ES-I3 (cell line): ENCODE measurements at regions not wholly inside any gene's neighbourhood (a gene's known extent, or its start where the extent isn't known, plus 50 kb on each side); places are given as distances from the start of the nearest gene placed in this dataset.
A peak's percentile ranks its signal among the peaks of the same experiment; 100 is the strongest.
"Not testable (repeated sequence)": the region's sequence is repeated elsewhere in the genome, so short reads cannot be mapped to it uniquely, and the experiment has no call there.

Experiments
- H3K36me3 ChIP-seq: 2 replicates; pipeline ENCODE4 v1.6.1; 2013; ENCODE audit warnings: mild to moderate bottlenecking, low read length, control low read depth, moderate library complexity; ENCODE audit not compliant: insufficient read depth
- H3K4me1 ChIP-seq: 2 replicates; pipeline ENCODE4 v1.6.1; 2013; ENCODE audit warnings: mild to moderate bottlenecking, control low read depth, low read length; ENCODE audit not compliant: insufficient read depth
- H3K9ac ChIP-seq: 2 replicates; pipeline ENCODE4 v1.6.1; 2013; ENCODE audit warnings: low read depth, mild to moderate bottlenecking, low read length, moderate library complexity
- H3K9me3 ChIP-seq: 2 replicates; pipeline ENCODE4 v1.6.1; 2013; ENCODE audit warnings: mild to moderate bottlenecking, low read length, moderate library complexity; ENCODE audit not compliant: control insufficient read depth, insufficient read depth

DNA sequence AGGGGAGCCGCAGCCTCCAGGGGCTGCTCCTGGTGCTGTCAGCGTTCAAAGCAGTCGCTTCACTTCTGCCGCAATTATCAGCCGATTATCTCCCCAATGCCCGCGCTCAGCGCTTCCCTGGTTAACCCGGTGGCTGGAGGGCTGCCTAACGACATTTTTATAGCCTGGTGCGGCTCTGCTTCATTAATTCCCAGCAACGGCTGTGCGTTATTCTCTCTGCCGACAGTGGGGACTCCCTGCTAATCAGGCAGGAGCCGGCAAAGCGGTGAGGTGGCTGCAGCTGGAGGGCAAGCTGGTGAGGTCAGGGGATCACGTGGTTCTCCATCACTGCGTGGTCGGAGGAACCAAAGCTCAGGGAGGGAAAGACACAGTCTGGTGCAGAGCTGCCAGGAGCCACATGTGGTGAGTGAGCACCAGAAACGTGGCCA, 62.9 kb downstream of the GLRX5 start:
- Histone ChIP-seq H3K9ac (peak overlapping the region; percentile 58), H3K9me3 (no peaks in the 10 kb centered on the region), H3K36me3 (no peaks in the 10 kb centered on the region), H3K4me1 (peaks cover 7% of the 10 kb centered on the region; the same call in 1 of the 2 replicates)

DNA sequence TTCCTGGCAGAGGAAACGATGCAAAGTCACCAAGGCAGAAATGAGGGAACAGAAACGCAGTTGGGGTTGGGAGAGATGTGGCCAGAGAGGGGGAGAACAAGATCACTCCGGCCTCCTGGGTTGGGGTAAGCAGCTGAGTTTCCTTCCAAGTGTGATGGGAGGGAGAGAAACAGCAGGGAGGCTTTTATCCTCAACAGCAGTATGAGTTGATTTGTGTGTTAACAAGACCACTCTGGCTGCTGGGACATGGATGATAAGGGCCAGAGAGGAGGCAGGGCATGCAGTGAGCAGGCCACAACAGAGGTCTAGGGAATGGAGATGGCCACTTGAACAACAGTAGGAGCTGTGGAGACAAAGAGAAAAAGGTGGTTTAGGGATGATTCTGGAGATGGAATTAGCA, 66.8 kb downstream of the GLRX5 start:
- H3K9me3 ChIP-seq, result no peaks in the 10 kb centered on the region
- H3K4me1 ChIP-seq, result peaks cover 7% of the 10 kb centered on the region; the same call in 1 of the 2 replicates
- no peaks in the 10 kb centered on the region for H3K36me3 ChIP-seq
- H3K9ac ChIP-seq, result no peak overlapping the region

DNA sequence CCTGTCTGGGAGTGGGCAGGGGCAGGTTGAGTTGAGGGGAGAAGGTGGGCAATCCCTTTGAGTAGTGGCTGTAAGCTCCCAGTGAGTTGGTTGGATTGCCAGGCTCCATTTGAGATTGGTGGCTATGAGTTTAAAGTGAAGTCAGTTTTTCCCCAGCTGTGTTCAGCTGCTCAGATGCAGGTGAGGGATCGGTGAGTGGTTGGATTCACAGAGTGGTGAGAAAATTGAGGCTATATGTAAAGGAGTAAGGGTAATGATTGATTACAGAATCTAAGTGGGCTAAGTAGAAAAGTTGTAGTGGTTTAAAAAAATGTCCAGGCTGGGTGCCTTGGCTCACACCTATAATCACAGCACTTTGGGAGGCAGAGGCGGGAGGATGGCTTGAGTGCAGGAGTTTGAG, 68.6 kb downstream of the GLRX5 start:
- no peaks in the 10 kb centered on the region for H3K36me3 ChIP-seq
- no peak overlapping the region for H3K9ac ChIP-seq
- H3K4me1 ChIP-seq, result no peaks in the 10 kb centered on the region
- H3K9me3 ChIP-seq, result no peaks in the 10 kb centered on the region

DNA sequence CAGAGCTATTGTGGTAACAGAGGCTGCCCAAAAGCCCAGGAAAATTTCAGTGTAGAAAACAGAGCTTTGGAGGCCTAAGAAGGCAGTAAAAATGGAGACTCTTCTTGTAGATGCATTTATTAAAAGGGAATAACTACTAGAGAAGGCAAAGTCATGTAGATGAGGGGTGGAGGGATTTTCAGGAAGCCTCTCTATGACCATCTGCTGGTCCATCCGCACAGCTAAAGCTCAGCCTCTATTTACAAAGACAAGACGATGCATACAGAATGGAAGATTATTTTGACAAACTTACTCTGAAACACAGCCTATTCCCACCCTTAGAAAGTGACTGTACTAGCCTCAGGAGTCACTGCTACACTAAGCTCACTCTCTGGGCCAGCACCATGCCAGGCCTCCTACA, 71.4 kb downstream of the GLRX5 start:
- Histone ChIP-seq H3K9ac (no peak overlapping the region), H3K36me3 (no peaks in the 10 kb centered on the region), H3K9me3 (no peaks in the 10 kb centered on the region), H3K4me1 (no peaks in the 10 kb centered on the region)

DNA sequence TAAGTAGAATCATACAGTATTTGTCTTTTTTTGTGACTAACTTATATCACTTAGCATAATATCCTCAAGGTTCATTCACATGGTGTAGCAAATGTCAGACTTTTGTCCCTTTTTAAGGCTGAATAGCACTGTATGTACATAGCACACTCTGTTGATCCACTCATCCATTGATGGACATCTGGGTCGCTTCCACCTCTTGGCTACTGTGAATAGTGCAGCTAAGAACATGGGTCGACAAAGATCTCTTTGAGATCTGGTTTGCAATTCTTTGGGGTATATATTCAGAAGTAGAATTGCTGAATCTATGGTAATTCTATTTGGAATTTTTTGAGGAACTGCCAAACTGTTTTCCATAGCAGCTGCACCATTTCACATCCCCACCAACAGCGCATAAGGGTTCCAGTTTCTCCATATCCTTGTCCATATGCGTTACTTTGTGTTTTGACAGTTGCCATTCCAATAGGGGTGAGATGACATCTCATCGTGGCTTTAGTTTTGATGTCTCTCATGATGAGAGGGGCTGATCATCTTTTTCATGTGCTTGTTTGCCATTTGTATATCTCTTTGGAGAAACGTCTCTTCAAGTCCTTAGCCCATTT, 73.9 kb downstream of the GLRX5 start:
- H3K9ac ChIP-seq, result no peak overlapping the region
- H3K9me3 ChIP-seq, result no peaks in the 10 kb centered on the region
- no peaks in the 10 kb centered on the region for H3K36me3 ChIP-seq
- H3K4me1 ChIP-seq, result no peaks in the 10 kb centered on the region

DNA sequence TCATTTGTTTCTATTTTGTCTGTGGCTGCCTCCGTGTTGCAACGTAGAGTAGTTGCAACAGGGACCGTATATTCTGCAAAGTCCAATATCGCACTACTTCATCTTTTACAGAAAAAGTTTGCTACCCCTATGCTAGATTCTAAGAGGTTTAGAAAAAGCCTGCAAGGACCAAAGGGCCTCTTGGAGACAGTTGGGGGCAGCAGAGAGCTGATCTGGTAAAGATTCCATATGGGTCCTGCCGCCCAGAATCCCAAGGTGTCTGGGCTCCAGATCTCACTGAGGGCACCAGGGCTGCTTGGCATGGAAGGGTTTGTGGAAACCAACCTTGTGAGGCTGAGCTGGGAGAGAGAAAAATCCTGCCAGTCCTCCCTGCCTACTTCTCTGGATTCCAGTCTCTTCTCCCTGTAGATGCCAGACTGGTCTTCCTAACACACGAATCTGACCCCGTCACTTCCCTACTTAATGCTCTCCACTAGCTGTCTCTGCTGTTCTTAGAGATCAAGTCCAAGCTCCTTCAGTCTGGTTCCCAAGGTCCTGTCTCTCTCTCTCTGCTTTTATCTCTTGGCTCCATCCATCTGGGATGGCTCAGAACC, 74.6 kb downstream of the GLRX5 start:
- no peaks in the 10 kb centered on the region for H3K9me3 ChIP-seq
- H3K4me1 ChIP-seq, result no peaks in the 10 kb centered on the region
- H3K9ac ChIP-seq, result no peak overlapping the region
- no peaks in the 10 kb centered on the region for H3K36me3 ChIP-seq

DNA sequence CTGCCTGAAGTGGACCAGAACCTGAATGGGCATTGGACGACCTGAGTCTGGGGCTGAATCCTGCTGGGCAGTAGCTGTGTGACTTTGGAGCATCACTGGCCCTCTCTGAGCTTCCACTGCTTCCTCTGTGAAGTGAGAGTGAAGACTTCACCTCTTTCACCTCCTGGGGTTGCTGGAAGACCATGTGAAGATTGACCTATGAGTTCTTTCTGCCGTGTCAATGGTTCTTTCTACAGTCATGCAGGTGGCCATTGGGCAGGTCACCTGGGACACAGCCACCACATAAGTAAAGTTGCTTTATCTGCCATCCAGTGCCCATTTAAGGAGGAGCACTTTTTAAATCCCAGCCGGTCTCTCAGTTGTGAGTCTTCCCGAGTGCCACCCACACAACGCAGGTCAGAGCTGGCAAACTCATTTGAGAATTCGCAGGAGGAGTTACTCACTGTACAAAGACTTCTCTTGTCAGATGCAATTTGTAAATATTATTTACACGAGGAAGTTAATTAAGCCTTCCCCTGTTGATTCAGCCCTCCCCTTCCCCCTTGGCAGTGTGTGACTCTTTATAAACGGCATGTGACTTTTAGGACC, 74.8 kb upstream of the TCL1B start:
- Histone ChIP-seq H3K9ac (no peak overlapping the region), H3K9me3 (no peaks in the 10 kb centered on the region), H3K36me3 (no peaks in the 10 kb centered on the region), H3K4me1 (no peaks in the 10 kb centered on the region)

DNA sequence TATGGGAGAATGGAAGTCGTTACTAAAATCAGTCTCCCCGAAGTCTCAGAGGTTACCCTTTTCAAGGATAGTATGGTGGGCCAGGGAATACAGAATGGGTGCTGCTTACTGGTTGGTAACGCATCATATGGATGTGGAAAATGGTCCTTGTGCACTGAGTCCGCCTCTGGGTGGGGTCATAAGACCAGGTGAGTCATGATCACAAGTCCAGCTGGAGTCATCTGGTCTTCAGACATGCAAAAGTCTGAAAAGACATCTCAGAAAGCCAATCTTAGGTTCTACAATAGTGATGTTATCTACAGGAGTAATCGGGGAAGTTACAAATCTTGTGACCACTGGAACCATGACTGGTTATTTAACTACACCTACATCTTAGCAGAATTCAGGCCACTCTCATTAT, 71.9 kb upstream of the TCL1B start:
- peaks cover 9% of the 10 kb centered on the region; the same call in 1 of the 2 replicates for H3K4me1 ChIP-seq
- H3K36me3 ChIP-seq, result no peaks in the 10 kb centered on the region
- no peak overlapping the region for H3K9ac ChIP-seq
- no peaks in the 10 kb centered on the region for H3K9me3 ChIP-seq

DNA sequence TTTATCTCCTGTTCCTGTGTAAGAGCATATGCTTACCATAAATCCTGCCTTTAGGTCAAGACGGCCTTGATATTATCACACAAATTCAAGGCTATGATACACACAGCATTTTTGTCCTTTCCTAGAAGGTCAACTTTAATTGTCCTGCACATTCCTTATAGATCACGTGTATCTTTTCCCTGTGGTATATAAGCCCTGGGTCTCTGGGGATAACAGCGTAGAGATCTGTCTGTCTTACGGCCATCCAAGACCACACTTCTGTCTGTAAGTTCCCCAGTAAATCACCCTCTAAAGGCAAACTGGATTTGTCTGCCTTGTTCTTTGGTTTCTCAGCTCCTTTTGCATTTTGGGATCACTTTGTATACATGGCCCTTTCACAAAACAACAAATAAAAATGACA, 69.5 kb upstream of the TCL1B start:
- H3K36me3 ChIP-seq, result no peaks in the 10 kb centered on the region
- no peak overlapping the region for H3K9ac ChIP-seq
- H3K9me3 ChIP-seq, result no peaks in the 10 kb centered on the region
- peaks cover 12% of the 10 kb centered on the region; the same call in 1 of the 2 replicates for H3K4me1 ChIP-seq

DNA sequence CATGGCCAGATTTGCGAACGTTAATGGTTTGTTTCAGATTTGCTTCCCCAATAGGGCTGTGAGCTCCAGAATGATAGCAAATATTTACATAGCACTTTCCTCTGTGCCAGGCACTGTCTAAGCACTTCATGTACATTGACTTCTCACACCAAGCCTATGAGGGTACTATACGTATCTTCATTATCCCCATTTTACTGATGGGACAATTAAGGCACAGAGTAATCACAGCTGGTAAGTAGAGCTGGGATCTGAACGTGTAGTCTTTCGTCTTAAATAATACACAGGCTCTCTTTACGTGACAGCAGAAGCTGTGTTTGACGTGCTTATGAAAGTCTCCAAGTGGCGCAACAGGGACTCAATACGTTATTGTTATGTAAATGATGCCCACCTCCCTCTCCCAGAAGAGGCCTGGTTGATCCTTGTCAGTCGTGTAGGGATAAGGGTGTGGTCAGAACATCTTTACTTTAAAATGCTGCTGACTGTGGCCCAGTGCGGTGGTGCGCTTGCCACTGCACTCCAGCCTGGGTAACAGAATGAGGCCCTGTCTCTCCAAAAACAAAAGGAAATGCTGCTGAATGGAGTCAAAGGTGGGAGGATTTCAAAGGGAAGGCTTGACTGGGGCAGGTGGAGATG, 66.3 kb upstream of the TCL1B start:
- Histone ChIP-seq H3K36me3 (no peaks in the 10 kb centered on the region), H3K9me3 (no peaks in the 10 kb centered on the region), H3K4me1 (peaks cover 12% of the 10 kb centered on the region; the same call in 1 of the 2 replicates), H3K9ac (no peak overlapping the region)

DNA sequence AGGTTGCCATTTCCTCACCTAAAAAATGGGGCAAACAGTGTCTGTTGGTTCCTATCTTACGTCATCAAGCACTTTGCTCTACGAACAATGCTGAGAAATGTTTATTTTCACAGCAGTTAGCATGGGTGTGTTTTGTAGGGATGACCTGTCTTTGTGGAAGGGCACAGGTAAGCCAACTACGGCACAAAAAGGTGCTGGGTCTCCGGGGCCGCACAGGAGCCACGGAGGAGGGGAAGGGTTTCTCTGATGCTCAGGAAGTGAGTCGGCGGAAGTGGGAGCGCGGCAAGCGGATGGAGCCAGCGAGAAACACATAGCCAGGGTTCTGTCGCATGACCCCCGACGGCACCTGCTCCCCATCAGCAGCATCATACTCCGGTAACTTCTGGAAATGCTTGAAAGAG, 65.6 kb upstream of the TCL1B start:
- Histone ChIP-seq H3K9me3 (no peaks in the 10 kb centered on the region), H3K4me1 (peaks cover 12% of the 10 kb centered on the region; the same call in 1 of the 2 replicates), H3K36me3 (no peaks in the 10 kb centered on the region), H3K9ac (no peak overlapping the region)

DNA sequence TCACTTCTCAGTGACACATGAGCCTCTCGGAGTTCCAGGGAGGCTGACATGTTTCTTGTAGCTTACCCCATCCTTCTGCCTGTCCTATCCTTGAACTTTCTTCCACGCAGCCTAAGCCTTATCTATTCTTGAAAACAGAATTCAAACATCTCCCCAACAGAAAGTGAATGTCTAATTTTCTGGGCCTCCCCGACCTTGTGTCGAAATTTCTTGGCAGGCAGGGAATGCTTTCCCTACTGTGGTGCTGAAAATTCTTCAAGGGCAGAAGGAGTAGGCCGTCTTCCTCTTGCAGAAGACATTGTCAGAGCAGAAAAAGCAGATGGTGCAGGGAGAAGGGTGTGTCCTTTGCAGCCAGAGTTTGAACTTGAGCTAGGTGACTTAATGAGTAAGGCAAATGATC, 63.0 kb upstream of the TCL1B start:
- Histone ChIP-seq H3K4me1 (peaks cover 4% of the 10 kb centered on the region; the same call in 1 of the 2 replicates), H3K9ac (no peak overlapping the region), H3K9me3 (no peaks in the 10 kb centered on the region), H3K36me3 (no peaks in the 10 kb centered on the region)

DNA sequence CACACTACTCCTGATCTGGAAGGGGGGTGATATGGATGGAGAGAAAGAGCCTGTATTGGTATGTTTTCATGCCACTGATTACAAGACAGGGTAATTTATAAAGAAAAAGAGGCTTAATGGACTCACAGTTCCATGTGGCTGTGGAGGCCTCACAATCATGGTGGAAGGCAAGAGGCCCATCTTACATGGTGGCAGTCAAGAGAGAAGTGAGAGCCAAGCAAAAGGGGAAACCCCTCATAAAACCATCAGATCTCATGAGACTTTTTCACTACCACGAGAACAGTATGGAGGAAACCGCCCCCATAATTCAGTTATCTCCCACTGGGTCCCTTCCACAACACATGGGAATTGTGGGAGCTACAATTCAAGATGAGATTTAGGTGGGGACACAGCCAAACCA, 60.5 kb upstream of the TCL1B start:
- H3K9ac ChIP-seq, H3K4me1 ChIP-seq, H3K9me3 ChIP-seq, H3K36me3 ChIP-seq: not testable (repeated sequence)

DNA sequence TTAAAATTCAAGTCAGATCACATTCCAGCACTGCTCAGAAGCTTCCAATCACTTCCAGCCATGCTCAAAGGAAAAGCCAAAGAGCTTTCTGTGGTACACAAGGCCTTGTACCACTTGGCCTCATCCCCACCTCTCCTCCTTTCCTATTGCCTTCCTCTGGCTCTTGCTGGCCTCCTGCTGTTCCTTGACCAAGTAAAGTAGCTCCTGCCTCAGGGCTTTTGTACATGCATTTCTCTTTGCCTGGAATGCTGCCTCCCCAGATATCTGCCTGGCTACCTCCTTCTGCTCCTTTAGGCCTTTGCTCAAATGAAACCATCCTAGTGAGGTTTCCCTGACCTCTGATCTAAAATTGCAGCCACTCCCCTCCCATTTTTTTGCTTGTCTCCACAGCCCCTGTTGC, 51.2 kb upstream of the TCL1B start:
- Histone ChIP-seq H3K36me3 (no peaks in the 10 kb centered on the region), H3K9me3 (peaks cover 4% of the 10 kb centered on the region; the same call in 1 of the 2 replicates), H3K4me1 (no peaks in the 10 kb centered on the region), H3K9ac (no peak overlapping the region)
